Thoracic aorta (tissue), 2 donors: ENCODE measurements at regions not wholly inside any gene's neighbourhood (a gene's known extent, or its start where the extent isn't known, plus 50 kb on each side); places are given as distances from the start of the nearest gene placed in this dataset.
A peak's percentile ranks its signal among the peaks of the same experiment; 100 is the strongest.

ENCODE experiments used
- ATAC-seq: fragments of 150-250 bp; one replicate; pipeline ENCODE4 v1.8.0; 2017; ENCODE audit warnings: low read depth; ENCODE audit not compliant: insufficient number of reproducible peaks, low FRiP score
- DNase-seq: peaks from one replicate; pipeline ENCODE4 v3.0.0-alpha.2; 2020; ENCODE audit warnings: low spot score
- H3K27ac ChIP-seq, 2 donors: fragments of 200-600 bp; sonication (generic); 1 replicate in 1 of 2; 2 replicates in 1 of 2; pipeline ENCODE4 v1.5.1; 2016; ENCODE audit warnings: mild to moderate bottlenecking in 2 of 2, moderate library complexity in 2 of 2
- H3K27me3 ChIP-seq: fragments of 200-600 bp; sonication (generic); replicated peaks from 2 replicates; pipeline ENCODE4 v1.6.0; 2016; ENCODE audit warnings: mild to moderate bottlenecking; ENCODE audit not compliant: insufficient read depth
- H3K36me3 ChIP-seq: fragments of 200-600 bp; sonication (generic); one replicate; pipeline ENCODE4 v1.5.1; 2016
- H3K4me1 ChIP-seq, 2 donors: fragments of 200-600 bp; sonication (generic); 1 replicate in 1 of 2; 2 replicates in 1 of 2; pipeline versions ENCODE4 v1.5.1 to v1.6.0; 2016; ENCODE audit warnings: low read depth in 2 of 2, mild to moderate bottlenecking in 1 of 2; ENCODE audit not compliant: control insufficient read depth in 1 of 2
- H3K4me3 ChIP-seq: fragments of 200-600 bp; sonication (generic); 2 replicates; pipeline ENCODE4 v1.5.1; 2016; ENCODE audit warnings: mild to moderate bottlenecking
- H3K9me3 ChIP-seq: fragments of 200-600 bp; sonication (generic); 2 replicates; pipeline ENCODE4 v1.5.1; 2016
- CTCF ChIP-seq: fragments of 200-600 bp; sonication (generic); IDR thresholded peaks from one replicate; pipeline ENCODE4 v1.5.1; 2019; ENCODE audit warnings: antibody characterized with exemption

DNA sequence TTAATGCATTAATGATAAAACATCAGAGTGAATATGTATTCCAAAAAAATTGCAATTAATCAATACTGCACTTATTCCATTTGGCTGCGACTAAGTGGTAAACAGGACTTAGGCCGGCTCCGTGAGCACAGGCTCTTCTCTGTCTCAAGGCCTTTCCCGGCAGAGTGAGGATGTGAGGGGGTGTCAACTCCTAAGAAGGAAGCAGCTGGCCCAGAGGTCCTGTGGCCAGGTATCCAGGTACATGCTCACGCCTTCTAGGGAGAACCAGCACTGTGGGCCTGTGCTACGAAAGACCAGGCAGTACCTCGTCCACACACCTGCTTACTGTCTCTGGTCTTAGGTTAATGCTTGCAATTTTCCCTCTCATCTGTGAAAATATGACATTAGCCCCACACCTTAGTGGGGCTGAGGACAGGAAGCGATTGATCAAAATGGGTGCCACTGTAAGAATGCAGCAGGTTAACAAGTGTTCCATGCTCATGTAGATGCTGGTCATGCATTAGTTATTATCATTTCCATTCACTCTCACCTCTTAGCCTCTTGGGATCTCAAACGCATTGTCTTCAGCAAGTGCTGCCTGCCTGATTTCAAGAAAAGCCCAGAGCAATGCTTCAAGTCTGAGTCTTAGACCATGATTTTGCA is 175.3 kb downstream of the ABHD5 start:
- no peak for DNase-seq
- no peaks in the 10 kb centered on the region for H3K27me3 ChIP-seq
- no peaks in the 10 kb centered on the region for H3K9me3 ChIP-seq
- ATAC-seq, result no peak
- no peak for TF ChIP-seq CTCF
- H3K4me3 ChIP-seq, result no peak overlapping the region
- peaks cover 14 to 37% of the 10 kb centered on the region in 2 donors for H3K4me1 ChIP-seq
- H3K27ac ChIP-seq, result no peak overlapping the region
- H3K36me3 ChIP-seq, result no peaks in the 10 kb centered on the region

DNA sequence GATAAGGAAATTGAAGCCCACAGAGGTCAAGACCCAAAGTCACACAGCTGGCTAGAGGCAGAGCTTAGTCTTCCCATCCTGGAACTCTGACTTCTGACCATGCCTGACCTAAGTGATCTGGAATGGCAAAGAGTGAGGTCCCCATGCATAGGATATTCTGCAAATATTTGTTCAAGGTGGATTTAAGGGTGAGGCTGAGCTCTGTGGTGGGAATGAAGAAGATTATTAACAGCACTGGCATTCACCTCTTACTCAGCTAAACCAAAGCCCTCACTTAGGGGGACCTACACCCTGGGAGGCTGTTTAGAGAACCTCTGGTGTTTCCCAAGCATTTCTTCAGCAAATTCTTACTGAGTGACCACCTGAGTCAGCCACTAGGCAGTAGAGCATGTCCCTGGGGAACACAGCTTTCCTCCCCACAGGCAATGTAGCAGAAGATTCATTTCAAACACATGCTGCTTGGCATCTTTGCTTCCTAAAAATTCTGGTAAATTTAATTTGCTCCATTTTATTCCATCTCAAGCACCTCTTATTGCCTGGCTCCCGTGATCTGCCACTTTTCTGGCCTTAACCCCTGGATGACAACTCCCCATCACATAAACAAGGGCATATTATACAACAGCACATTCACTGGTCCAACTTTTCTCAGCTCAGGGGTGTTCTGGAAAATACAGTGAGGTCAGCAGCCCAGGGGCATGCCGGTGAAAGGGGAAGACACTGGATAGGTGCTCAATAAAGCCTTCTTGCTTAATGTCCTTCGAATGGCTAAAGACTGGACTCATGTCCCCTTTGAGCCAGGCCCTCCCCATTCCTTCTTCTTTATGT is 176.0 kb downstream of the ABHD5 start:
- Histone ChIP-seq H3K4me1 (peaks cover 18 to 44% of the 10 kb centered on the region in 2 donors), H3K9me3 (no peaks in the 10 kb centered on the region), H3K27ac (no peak overlapping the region), H3K27me3 (no peaks in the 10 kb centered on the region), H3K36me3 (no peaks in the 10 kb centered on the region), H3K4me3 (no peak overlapping the region)
- ATAC-seq (no peak), DNase-seq (no peak)
- TF ChIP-seq CTCF, result no peak

GRCh38 chr3:43867436-43868072 is 176.8 kb downstream of the ABHD5 start:
- ATAC-seq, result no peak
- Histone ChIP-seq H3K9me3 (no peaks in the 10 kb centered on the region), H3K4me3 (no peak overlapping the region), H3K36me3 (no peaks in the 10 kb centered on the region), H3K27ac (peak overlapping the region in 1 of 2 donors; percentile 9), H3K27me3 (no peaks in the 10 kb centered on the region), H3K4me1 (peaks cover 22 to 52% of the 10 kb centered on the region in 2 donors)
- no peak for DNase-seq
- no peak for TF ChIP-seq CTCF

DNA sequence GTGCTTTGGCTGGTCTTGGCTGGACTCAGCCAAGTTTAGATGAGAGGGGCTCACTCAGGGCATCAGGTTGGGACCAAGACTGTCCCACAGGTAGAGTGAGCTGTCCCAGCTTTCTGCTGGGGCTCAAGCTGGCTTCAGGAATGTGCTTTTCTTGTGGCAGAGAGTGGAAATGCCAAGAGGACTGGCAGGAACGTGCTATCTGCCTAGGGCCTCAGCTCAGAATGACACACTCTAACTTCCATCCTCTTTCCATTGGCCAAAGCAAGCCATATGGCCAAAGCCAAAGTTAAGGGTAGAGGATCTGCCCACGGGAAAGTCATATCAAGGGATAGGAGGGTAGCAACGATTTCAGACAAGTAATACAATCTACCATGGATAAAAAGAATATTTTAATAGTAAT is 178.8 kb downstream of the ABHD5 start:
- ATAC-seq (no peak), DNase-seq (no peak)
- Histone ChIP-seq H3K27ac (peak overlapping the region; percentile 69 to 87), H3K36me3 (no peaks in the 10 kb centered on the region), H3K9me3 (no peaks in the 10 kb centered on the region), H3K4me1 (peaks cover 23 to 67% of the 10 kb centered on the region in 2 donors), H3K4me3 (no peak overlapping the region), H3K27me3 (no peaks in the 10 kb centered on the region)
- TF ChIP-seq CTCF, result no peak

- ATAC-seq (peak; percentile 14), DNase-seq (no peak)
- no peaks in the 10 kb centered on the region for H3K27me3 ChIP-seq
- peaks cover 23 to 67% of the 10 kb centered on the region in 2 donors for H3K4me1 ChIP-seq
- peak overlapping the region; percentile 69 to 87 for H3K27ac ChIP-seq
- TF ChIP-seq CTCF, result no peak
- H3K4me3 ChIP-seq, result no peak overlapping the region
- H3K36me3 ChIP-seq, result no peaks in the 10 kb centered on the region
- H3K9me3 ChIP-seq, result no peaks in the 10 kb centered on the region
These were observed 179.4 kb downstream of the ABHD5 start for GRCh38 chr3:43870120-43870519.
